ENCODE measurements at regions not wholly inside any gene's neighbourhood (a gene's known extent, or its start where the extent isn't known, plus 50 kb on each side); places are given as distances from the start of the nearest gene placed in this dataset.

DNA sequence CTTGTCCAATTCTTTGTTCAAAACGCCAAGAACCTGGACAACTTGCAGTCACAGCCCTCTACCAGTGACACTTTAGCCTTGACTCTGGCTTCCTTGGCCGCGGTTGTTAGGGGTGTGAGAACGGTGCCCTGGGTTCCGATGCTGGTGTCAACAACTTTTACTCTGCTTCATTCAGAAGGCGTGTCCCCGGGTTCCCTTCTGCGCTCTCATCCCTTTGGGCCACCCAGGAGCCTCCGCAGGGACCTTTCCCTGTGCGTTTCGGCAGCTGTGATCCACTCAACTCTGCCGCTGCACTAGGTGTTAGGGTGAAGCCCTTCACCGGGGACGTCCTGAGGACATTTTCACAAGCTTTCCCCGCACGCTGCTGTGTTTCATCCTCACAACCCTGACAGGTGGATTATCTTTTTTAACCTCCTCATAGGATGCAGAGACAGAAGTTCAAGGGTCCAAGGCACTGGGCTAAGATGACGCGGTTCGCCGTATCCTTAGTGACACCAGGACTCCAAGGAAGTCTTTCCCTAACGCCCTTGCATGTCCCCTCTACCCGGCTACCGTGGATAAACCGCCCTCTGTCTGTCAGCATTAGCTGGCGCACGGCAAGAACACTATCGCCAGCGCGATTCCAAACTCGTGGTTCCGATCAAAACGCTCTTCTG, 133.5 kb upstream of the SHH start:
- TF ChIP-seq REST (IDR thresholded peaks at IDR 0.05; ENCODE audit: borderline replicate concordance): no peak
- TF ChIP-seq, protein P1, sequence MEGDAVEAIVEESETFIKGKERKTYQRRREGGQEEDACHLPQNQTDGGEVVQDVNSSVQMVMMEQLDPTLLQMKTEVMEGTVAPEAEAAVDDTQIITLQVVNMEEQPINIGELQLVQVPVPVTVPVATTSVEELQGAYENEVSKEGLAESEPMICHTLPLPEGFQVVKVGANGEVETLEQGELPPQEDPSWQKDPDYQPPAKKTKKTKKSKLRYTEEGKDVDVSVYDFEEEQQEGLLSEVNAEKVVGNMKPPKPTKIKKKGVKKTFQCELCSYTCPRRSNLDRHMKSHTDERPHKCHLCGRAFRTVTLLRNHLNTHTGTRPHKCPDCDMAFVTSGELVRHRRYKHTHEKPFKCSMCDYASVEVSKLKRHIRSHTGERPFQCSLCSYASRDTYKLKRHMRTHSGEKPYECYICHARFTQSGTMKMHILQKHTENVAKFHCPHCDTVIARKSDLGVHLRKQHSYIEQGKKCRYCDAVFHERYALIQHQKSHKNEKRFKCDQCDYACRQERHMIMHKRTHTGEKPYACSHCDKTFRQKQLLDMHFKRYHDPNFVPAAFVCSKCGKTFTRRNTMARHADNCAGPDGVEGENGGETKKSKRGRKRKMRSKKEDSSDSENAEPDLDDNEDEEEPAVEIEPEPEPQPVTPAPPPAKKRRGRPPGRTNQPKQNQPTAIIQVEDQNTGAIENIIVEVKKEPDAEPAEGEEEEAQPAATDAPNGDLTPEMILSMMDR (IDR thresholded peaks at IDR 0.05; ENCODE audit: poor library complexity, severe bottlenecking): no peak
- no peak for TF ChIP-seq EP300 (conservative IDR thresholded peaks at IDR 0.05; ENCODE audit: poor library complexity, severe bottlenecking)

Measured in neural cell (in vitro differentiated cells).